UCSD-AML1 (cell line): ENCODE measurements at regions not wholly inside any gene's neighbourhood (a gene's known extent, or its start where the extent isn't known, plus 50 kb on each side); places are given as distances from the start of the nearest gene placed in this dataset.

Source experiments
- DNase-seq: peaks from one replicate; lab custom pipeline; 2025; ENCODE audit not compliant: unreplicated experiment; lab: John Stamatoyannopoulos, UW

DNA sequence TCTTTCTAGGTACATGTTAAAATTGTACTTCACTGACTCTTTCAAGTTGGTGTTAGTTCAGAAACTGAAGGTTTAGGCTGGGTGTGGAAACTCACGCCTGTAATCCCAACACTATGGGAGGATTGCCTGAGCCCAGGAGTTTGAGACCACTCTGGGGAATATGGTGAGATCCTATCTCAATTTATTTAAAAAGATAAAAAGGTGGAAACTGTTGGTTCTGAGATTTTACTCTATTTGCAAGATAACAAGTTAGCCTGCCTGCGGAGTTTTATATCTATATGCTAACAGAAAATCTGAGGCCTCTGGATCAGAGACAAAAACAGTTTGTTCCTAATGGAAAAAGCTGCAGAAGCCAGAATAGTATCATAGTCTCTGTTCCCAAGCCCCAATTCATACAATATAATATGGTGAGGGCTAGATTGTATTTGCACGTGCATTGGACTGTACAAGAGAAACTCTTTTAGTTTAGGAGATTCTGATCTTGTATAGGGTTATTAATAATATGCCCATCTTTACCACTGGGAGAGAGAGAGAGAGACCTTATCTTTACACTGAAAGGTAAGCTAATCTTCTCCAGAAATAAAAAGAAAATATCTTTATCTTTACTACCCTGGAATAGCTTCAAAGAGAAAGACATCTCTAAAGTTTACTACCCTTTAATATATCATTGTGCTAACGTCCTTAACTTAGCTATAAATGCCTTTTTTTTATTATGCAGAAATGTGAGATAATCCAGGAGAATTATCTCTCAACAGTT is 1267.6 kb downstream of the OTOL1 start:
- DNase-seq, result no peak

DNA sequence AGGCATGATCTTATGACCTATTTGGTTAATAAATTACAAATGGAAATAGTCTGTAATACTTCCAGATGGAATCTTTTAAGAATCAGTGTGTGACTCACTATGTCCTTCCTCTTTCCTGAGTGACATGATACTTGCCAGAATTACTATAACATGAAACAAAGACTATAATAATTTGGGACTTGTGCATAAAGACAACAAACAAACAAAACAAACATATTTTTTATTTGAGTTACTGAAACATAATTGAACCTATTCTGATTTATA is 1268.1 kb downstream of the OTOL1 start:
- no peak for DNase-seq

DNA sequence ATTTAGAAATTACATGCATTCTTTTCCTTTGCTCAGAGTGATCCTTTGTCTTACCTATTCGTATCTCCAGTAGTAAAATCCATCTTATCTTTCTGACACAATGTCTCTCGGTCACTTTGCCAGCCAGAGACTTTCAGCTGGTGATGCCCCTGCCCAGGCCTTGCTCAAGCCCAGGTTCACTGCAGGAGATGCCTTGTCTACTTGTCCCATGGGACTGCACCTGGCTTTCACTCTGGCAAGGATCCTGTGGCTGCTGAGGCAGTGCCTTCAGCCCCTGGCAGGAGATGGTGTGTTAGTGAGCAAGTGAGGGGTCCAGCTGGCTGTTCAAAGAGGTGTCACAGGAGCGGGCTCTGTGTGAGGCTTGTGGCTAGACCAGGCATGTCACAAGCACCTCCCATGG is 1268.9 kb downstream of the OTOL1 start:
- no peak for DNase-seq

DNA sequence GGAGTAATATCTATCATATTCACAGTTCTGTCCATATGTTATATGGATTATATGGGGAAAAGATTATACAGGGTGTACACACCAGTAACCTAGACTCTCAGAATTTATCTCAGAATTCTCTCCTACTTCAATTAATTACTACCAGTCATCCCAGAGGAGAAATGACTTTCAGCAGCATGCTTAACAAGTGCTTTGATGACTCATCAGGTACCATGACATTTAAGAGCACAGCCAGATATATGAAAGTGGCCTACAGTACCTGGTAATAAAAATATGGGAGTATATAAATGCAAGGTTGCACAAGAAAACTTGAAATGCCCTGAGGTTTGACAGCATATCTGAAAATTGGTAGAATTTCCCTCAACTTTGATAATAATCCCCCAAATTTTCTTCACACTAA is 1273.0 kb downstream of the OTOL1 start:
- no peak for DNase-seq

- DNase-seq, result no peak
These were observed 1273.9 kb downstream of the OTOL1 start for GRCh38 chr3:162770551-162770950.

DNA sequence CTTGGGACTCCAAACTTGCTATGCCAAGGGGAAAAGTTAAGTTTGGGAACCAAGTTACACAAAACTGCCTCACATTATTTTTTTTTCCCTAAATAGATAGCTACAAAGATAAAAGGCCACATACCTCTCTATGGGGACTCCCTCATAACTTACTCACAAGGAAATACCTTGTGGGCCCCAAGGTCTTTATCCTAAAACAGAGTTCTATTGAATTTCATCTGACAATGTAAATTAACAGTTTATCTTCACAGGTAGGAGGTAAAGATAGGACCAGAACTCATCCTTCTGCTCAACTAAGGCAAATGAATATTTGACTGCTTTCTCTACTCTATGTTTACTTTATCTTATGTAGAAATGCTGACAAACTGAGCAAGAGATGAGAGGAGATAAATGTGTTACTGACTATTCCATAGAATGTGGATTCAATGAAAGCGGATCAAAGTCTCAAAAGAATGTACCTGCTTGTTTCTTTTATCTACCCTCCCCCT is 1278.0 kb downstream of the OTOL1 start:
- DNase-seq, result no peak

GRCh38 chr3:162776148-162776547 is 1279.5 kb downstream of the OTOL1 start:
- DNase-seq, result no peak

DNA sequence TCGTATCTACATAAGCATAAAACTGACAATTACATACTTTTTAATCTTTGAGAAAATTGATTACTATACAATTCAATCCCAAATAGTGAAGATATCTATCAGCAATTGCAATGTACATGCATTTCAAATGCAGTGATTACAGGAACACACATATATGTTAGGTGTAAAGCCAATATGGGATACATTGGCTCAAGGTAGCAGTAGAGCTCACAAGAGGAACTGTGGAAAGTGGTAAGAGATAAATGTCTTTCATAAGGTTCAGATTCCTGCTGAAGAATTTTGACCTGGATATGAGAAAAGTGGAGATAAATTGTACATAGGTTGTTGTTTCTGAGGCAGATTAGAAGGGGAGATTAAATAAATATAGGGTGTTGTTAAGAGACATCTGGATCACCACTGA is 1280.5 kb downstream of the OTOL1 start:
- DNase-seq, result no peak

DNA sequence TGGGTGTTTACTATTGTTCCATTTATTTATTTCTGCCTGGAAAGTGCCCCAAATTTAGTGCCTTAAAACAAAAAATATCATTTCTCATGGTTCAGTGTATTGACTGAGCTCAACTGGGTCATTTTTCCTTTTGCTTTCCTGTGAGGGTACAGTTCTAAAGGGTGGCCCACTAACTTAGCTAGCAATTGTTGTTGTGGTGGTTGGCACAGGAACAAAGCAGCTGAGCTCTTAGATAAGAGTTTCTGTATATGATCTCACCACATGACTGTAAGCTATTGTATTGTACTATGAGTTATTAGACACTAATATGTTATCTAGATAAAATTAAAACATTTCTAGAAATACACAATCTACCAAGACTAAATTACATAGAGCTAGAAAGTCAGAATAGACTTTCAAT is 1283.7 kb downstream of the OTOL1 start:
- no peak for DNase-seq

GRCh38 chr3:162799910-162800309 is 1303.3 kb downstream of the OTOL1 start:
- DNase-seq, result no peak

- no peak for DNase-seq
These were observed 1305.8 kb downstream of the OTOL1 start for GRCh38 chr3:162802228-162802965.

DNA sequence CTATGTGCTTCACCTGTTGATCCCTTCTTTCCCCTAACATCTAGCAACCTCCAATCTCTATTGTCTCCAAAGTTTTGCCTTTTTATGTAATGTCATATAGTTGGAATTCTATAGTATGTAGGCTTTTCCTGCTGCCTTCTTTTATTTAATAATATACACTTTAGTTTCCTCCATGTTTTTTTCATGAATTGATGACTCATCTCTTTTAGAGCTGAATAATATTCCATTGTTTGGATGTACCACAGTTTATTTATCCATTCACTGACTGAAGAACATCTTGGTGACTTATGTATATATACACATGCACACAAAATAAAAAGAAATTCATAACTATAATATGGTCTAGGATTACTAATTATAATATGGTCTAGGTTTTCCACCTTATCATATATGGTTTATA is 1314.2 kb downstream of the OTOL1 start:
- DNase-seq, result no peak

DNA sequence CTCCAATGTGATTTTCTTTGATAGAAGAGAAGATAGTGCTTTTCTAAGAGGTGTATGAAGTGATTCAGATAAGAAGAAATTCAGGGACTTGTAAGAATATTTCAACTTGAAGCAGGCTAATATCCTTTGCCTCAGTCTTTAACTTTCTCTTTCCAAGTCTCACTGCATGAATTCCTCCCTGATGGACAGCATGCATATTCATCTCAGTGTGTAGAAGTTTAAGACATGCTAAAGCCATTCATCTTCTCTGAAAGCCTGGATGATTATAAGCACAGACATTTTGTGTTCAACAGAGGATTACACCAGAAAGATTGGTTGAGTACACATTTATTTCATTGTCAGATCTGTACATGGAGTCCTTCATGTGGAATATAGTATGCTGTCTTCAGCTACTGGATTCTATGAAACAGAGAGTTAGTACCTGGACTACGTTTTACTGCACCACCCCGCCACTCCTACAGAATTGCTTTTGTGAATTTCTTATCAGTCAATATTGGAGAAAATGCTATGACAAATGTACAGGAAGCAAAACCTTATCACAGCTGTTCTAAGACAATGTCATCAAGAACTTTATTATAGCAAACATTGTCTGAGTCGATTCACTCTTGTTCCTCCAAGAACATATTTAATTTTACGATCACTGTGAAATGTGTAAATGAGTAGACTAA is 1346.1 kb downstream of the OTOL1 start:
- DNase-seq, result no peak

DNA sequence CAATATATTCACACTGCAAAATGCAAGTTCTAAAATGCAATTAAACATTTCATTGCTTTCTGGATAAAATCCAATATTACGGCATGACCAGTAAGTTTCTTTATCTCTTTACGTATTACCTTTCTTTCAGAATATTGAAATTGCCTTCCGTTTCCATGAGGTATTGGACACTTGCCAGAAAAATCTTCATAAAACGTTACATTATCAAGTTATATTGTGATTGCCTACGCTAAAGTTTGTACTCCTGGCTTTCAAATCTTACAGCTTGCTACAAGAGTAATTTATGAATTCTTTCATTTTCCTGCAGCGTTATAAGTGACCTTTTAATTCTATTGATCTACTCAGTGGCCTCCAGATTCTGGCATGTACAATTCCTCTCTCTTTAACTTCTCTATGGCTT is 1349.3 kb downstream of the OTOL1 start:
- no peak for DNase-seq

GRCh38 chr3:162847511-162847910 is 1350.9 kb downstream of the OTOL1 start:
- DNase-seq, result no peak

DNA sequence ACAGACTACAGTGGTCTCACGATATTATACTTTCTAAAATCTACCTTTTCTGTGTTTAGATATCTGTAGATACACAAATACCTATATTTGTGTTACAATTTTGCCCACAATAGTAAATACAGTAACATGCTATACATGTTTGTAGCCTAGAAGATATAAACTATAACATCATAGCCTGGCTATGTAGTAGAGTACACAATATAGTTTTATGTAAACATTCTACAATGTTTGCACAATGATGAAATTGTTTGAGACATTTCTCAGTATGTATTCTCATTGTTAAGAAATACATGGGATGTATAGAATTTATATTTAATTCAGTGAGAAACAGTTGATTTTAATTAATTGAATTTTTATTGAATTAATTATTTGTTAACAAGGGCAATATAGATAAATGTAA is 1367.0 kb downstream of the OTOL1 start:
- no peak for DNase-seq

DNA sequence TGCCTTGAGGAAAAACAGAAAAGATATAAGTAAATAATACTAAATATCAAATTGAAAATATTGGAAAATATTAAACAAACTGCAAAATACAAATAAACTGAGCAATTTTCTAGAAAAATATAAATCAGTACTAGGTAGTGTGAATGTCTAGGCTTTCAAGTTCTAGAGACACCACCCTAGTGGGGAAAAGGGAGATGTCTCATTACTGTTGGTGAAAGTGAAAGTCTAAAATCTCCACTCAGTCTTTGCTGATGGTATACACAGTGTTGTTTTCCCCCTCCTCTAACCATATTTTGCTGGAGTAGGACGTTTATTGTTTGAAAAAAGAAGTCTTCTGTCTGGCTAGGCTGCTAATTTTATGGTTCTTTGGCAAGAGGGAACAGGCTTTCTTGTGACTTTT is 1368.9 kb downstream of the OTOL1 start:
- no peak for DNase-seq

DNA sequence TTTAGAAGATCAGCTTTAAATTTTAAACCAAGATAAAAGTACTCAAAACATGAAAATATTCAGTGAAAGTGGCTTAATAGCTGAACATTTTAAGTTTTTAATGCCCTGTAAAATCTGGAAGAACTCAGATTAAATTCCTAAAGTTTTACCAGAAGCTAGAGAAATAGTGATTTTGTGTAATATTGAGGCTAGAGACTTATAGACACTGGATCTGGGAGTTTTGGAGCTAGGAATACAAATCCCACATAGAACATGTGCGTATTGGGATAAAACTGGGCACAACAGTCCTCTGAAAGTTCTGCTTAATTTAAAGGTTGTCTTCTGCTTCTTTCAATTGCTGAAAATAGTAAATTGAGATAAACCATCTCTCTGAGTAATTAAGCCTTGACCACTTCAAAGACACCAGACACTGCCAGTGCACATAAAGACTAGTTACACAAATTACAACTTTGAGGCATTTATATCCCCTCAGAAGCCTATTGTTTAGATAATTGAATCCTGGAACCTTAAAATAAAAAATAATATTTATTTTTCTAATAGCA is 1382.5 kb downstream of the OTOL1 start:
- DNase-seq, result no peak

- no peak for DNase-seq
These were observed 1387.8 kb downstream of the OTOL1 start for GRCh38 chr3:162884373-162884772.

DNA sequence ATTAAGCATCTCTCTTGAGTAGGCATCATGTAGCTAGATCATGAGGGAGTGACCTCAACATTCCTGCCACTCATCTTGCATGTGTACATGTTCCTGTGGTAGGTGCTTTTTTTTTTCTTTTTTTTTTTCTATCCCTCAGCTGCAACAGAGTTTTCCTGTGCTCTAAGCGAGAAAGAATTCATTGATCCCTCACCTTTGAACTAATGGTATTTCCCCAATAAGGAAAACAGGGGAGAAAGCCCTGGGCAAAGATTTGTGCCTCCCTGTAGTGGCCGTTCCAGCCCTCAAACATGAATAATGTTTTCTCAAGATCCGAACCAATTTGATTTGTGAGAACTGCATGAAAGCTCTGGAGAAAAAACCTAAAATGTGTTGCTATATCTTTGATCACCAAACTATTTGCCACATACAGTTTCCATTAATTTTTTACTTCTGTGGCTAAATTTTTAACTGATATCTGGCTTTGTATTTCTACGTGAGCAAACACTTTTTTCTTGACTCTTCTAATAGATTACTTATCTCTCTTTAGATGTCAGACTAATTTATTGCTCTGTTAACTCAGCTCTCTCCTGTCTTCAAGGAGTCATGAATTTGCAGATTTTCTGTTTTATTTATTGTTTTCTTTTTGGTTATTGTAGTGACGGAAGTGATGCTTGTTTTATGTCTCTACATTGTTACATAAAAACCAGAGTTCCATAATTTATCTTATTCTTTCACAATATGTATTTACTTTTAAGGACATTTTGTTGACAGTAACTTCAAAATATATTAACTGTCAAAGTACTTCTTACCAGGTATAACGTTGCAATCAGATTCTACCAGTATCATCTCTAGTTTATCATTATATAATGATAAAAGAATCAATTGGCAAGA is 1396.5 kb downstream of the OTOL1 start:
- DNase-seq, result no peak

DNA sequence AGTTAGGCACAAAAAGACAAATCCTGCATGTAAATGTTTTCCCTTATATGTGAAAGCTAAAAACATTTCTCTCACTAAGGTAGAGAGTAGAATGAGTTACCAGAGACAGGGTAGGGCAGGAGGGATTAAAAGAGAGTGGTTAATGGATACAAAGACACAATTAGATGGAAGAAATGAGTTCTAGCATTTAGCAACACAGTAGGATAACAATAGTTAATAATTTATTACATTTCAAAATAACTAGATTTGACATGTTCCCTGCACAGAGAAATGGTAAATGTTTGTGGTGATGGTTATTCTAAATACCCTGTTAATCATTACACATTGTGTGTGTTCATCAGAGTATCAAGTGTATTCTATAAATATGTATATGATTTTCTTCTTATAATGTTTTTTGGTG is 1400.7 kb downstream of the OTOL1 start:
- DNase-seq, result no peak
